Vagina (tissue), 2 donors: ENCODE measurements at regions not wholly inside any gene's neighbourhood (a gene's known extent, or its start where the extent isn't known, plus 50 kb on each side); places are given as distances from the start of the nearest gene placed in this dataset.

Source experiments
- DNase-seq, 2 donors: peaks; one replicate each; pipeline ENCODE4 v3.0.0-alpha.2; 2017; ENCODE audit errors: extremely low spot score in 2 of 2
- H3K27ac ChIP-seq: fragments of 200-600 bp; sonication (generic); one replicate; pipeline ENCODE4 v1.5.1; 2019
- H3K27me3 ChIP-seq: fragments of 200-600 bp; sonication (generic); one replicate; pipeline ENCODE4 v1.5.1; 2019
- H3K36me3 ChIP-seq, 2 donors: fragments of 200-600 bp; sonication (generic); one replicate each; pipeline ENCODE4 v1.5.1; 2017 to 2019
- H3K4me1 ChIP-seq: fragments of 200-600 bp; sonication (generic); one replicate; pipeline ENCODE4 v1.5.1; 2019
- H3K4me3 ChIP-seq, 2 donors: fragments of 200-600 bp; sonication (generic); 1 replicate in 1 of 2; 2 replicates in 1 of 2; pipeline ENCODE4 v1.5.1; 2016 to 2019
- H3K9me3 ChIP-seq: fragments of 200-600 bp; sonication (generic); one replicate; pipeline ENCODE4 v1.5.1; 2019
- CTCF ChIP-seq, 3 experiments: fragments of 450-650 bp in 2 of 3; fragments of 200-600 bp in 1 of 3; sonication (generic) in 1 of 3; IDR thresholded peaks; one replicate each; pipeline ENCODE4 v1.5.1; 2017 to 2019; ENCODE audit warnings: antibody characterized with exemption in 3 of 3, mild to moderate bottlenecking in 2 of 3, moderate library complexity in 2 of 3
- POLR2A ChIP-seq, 2 donors: fragments of 450-650 bp; IDR thresholded peaks; one replicate each; pipeline ENCODE4 v1.6.1; 2017; ENCODE audit warnings: antibody characterized with exemption in 2 of 2, mild to moderate bottlenecking in 2 of 2, moderate library complexity in 2 of 2
- POLR2AphosphoS5 ChIP-seq, 2 donors: sonication (generic); formaldehyde crosslinking; IDR thresholded peaks; one replicate each; pipeline ENCODE4 v1.9.0; 2017; ENCODE audit warnings: antibody characterized with exemption in 2 of 2, mild to moderate bottlenecking in 2 of 2, low read depth in 1 of 2; ENCODE audit not compliant: insufficient read depth in 1 of 2
- intact Hi-C: fragments of 100-400 bp; cut with DNase I; formaldehyde crosslinking; loops from one replicate; pipeline ENCODE4 v1.15.1; 2023

DNA sequence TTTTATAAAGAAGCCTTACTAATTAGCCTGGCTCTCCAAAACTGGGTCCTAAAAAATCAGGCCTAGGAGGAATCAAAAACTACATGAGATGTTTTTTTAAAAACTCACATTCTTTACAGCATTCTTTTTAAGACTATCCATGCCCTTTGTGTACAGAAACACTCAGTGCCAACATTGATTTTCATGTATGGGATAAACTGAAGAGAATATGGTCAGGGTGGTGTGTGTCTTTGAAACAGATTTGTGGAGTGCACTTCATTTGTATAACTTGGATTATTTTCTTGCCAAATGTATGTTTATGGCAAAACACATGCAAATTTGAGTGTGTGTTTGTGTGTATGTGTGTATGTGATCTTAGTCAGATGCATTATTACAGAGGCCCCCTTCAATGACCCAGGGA, 283.6 kb upstream of the ATP5MC3 start:
- TF ChIP-seq POLR2A (IDR thresholded peaks at IDR 0.05) (no peak), CTCF (IDR thresholded peaks at IDR 0.05) (no peak), POLR2AphosphoS5 (IDR thresholded peaks at IDR 0.05; ENCODE audit: insufficient read depth in 1 of 2, low read depth in 1 of 2) (no peak)
- H3K27ac ChIP-seq: no peak overlapping the region
- no peak for DNase-seq

GRCh38 chr2:175464311-175464670, 282.8 kb upstream of the ATP5MC3 start:
- no peaks in the 10 kb centered on the region for H3K36me3 ChIP-seq
- TF ChIP-seq POLR2AphosphoS5 (IDR thresholded peaks at IDR 0.05; ENCODE audit: insufficient read depth in 1 of 2, low read depth in 1 of 2) (no peak), CTCF (IDR thresholded peaks at IDR 0.05) (no peak), POLR2A (IDR thresholded peaks at IDR 0.05) (no peak)
- no peaks in the 10 kb centered on the region for H3K9me3 ChIP-seq
- no peaks in the 10 kb centered on the region for H3K27me3 ChIP-seq
- H3K4me1 ChIP-seq: no peaks in the 10 kb centered on the region
- H3K27ac ChIP-seq: no peak overlapping the region
- DNase-seq: no peak
- no peak overlapping the region for H3K4me3 ChIP-seq
- intact Hi-C loops: no loop called here

More for the DNA sequence above, 283.6 kb upstream of the ATP5MC3 start:
- Histone ChIP-seq H3K9me3 (no peaks in the 10 kb centered on the region), H3K4me3 (no peak overlapping the region), H3K4me1 (no peaks in the 10 kb centered on the region), H3K27me3 (no peaks in the 10 kb centered on the region), H3K36me3 (no peaks in the 10 kb centered on the region)
- intact Hi-C loops: no loop called here

GRCh38 chr2:175463589-175464310, 282.2 kb upstream of the ATP5MC3 start:
- H3K27ac ChIP-seq: no peak overlapping the region
- intact Hi-C loops: no loop called here
- no peaks in the 10 kb centered on the region for H3K9me3 ChIP-seq
- no peaks in the 10 kb centered on the region for H3K36me3 ChIP-seq
- H3K4me3 ChIP-seq: no peak overlapping the region
- H3K27me3 ChIP-seq: no peaks in the 10 kb centered on the region
- DNase-seq: no peak
- H3K4me1 ChIP-seq: no peaks in the 10 kb centered on the region
- TF ChIP-seq POLR2A (IDR thresholded peaks at IDR 0.05) (no peak), POLR2AphosphoS5 (IDR thresholded peaks at IDR 0.05; ENCODE audit: insufficient read depth in 1 of 2, low read depth in 1 of 2) (no peak), CTCF (IDR thresholded peaks at IDR 0.05) (no peak)

DNA sequence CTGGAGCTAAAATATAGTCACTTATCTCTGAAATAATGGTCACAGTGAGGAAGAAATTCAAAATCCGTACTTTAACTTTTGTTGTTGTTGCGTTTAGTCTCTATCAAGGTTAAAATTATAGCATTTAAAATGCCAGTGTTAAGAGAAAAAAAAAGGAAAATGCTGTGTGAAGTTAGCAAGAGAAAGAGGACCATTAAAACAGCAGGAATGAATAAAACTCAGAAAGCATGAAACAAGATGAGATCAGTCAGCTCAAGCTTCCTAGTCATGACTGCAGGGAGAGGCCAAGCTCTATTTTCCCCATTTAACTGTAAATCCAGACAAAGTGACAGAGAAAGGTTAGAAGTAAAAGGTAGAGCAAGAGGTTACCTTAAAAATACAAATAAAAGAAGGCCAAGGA, 281.7 kb upstream of the ATP5MC3 start:
- H3K27ac ChIP-seq: no peak overlapping the region
- no peaks in the 10 kb centered on the region for H3K27me3 ChIP-seq
- no peaks in the 10 kb centered on the region for H3K36me3 ChIP-seq
- no peak for TF ChIP-seq POLR2A (IDR thresholded peaks at IDR 0.05)
- no peak for TF ChIP-seq POLR2AphosphoS5 (IDR thresholded peaks at IDR 0.05; ENCODE audit: insufficient read depth in 1 of 2, low read depth in 1 of 2)
- no peak for TF ChIP-seq CTCF (IDR thresholded peaks at IDR 0.05)
- no peak overlapping the region for H3K4me3 ChIP-seq
- no peaks in the 10 kb centered on the region for H3K9me3 ChIP-seq
- intact Hi-C loops: no loop called here
- H3K4me1 ChIP-seq: no peaks in the 10 kb centered on the region
- no peak for DNase-seq

- H3K27me3 ChIP-seq: no peaks in the 10 kb centered on the region
- H3K4me3 ChIP-seq: no peak overlapping the region
- no peak overlapping the region for H3K27ac ChIP-seq
- no peaks in the 10 kb centered on the region for H3K36me3 ChIP-seq
- intact Hi-C loops: no loop called here
- no peaks in the 10 kb centered on the region for H3K9me3 ChIP-seq
- no peak for DNase-seq
- no peaks in the 10 kb centered on the region for H3K4me1 ChIP-seq
- TF ChIP-seq POLR2A (IDR thresholded peaks at IDR 0.05): no peak
- TF ChIP-seq POLR2AphosphoS5 (IDR thresholded peaks at IDR 0.05; ENCODE audit: insufficient read depth in 1 of 2, low read depth in 1 of 2): no peak
- no peak for TF ChIP-seq CTCF (IDR thresholded peaks at IDR 0.05)
Observed at GRCh38 chr2:175462246-175462645, 280.7 kb upstream of the ATP5MC3 start.
